H1 (cell line): ENCODE measurements at regions not wholly inside any gene's neighbourhood (a gene's known extent, or its start where the extent isn't known, plus 50 kb on each side); places are given as distances from the start of the nearest gene placed in this dataset.

ENCODE experiments used
- BCL11A ChIP-seq, 2 experiments: IDR thresholded peaks; one replicate each; pipeline ENCODE4 v1.6.1; 2011; ENCODE audit warnings: low read depth in 2 of 2, low read length in 2 of 2, mild to moderate bottlenecking in 2 of 2
- JUN ChIP-seq: IDR thresholded peaks from 2 replicates; pipeline ENCODE4 v1.6.1; 2011; ENCODE audit warnings: low read depth, mild to moderate bottlenecking, improper control_type of control experiment, low read length
- RBBP5 ChIP-seq: IDR thresholded peaks from 2 replicates; pipeline ENCODE4 v1.7.1; 2012; ENCODE audit warnings: low read depth, mild to moderate bottlenecking, inconsistent platforms, low read length, moderate library complexity, borderline replicate concordance
- SAP30 ChIP-seq: fragments of 300-600 bp; sonication (generic); IDR thresholded peaks from 2 replicates; pipeline ENCODE4 v1.7.1; 2012; ENCODE audit warnings: low read length, moderate library complexity, mild to moderate bottlenecking, inconsistent platforms; ENCODE audit not compliant: insufficient read depth, insufficient replicate concordance
- SIN3A ChIP-seq, 2 experiments: IDR thresholded peaks in 1 of 2; conservative IDR thresholded peaks in 1 of 2; 2 replicates each; pipeline ENCODE4 v1.6.1; 2011 to 2012; ENCODE audit warnings: low read length in 2 of 2, improper control_type of control experiment in 1 of 2, low read depth in 1 of 2, mild to moderate bottlenecking in 1 of 2
- TAF7 ChIP-seq: optimal IDR thresholded peaks from 2 replicates; pipeline ENCODE3; 2011; ENCODE audit warnings: low read depth, mild to moderate bottlenecking, inconsistent platforms, low read length, moderate library complexity, borderline replicate concordance

GRCh38 chr2:207316906-207317305, 151.2 kb upstream of the KLF7 start (continued):
- TF ChIP-seq RBBP5 (no peak), BCL11A (IDR thresholded peaks at IDR 0.05; ENCODE audit: low read depth in 2 of 2, low read length in 2 of 2) (no peak), TAF7 (no peak), SAP30 (no peak), SIN3A (conservative IDR thresholded peaks at IDR 0.05 in 1 of 2, IDR thresholded peaks at IDR 0.05 in 1 of 2; ENCODE audit: low read depth in 1 of 2, low read length in 2 of 2) (no peak), JUN (no peak)
- TF ChIP-seq, all 59 proteins: peak for 0
